DND-41 (cell line): ENCODE measurements at regions not wholly inside any gene's neighbourhood (a gene's known extent, or its start where the extent isn't known, plus 50 kb on each side); places are given as distances from the start of the nearest gene placed in this dataset.

ENCODE experiments used
- CTCF ChIP-seq: IDR thresholded peaks from 2 replicates; pipeline ENCODE4 v1.5.1; 2012; ENCODE audit warnings: borderline replicate concordance, low read length, moderate library complexity, mild to moderate bottlenecking; ENCODE audit not compliant: poor library complexity, severe bottlenecking; ENCODE audit errors: extremely low read depth
- EZH2 ChIP-seq: IDR thresholded peaks from 3 replicates; pipeline ENCODE4 v1.6.1; 2012; ENCODE audit warnings: borderline replicate concordance, low read depth, mild to moderate bottlenecking, moderate library complexity, low read length, inconsistent platforms; ENCODE audit not compliant: severe bottlenecking

GRCh38 chr2:19457809-19458208 lies 99.4 kb upstream of the OSR1 start:
- TF ChIP-seq CTCF: no peak
- TF ChIP-seq EZH2: no peak
